ENCODE measurements at regions not wholly inside any gene's neighbourhood (a gene's known extent, or its start where the extent isn't known, plus 50 kb on each side); places are given as distances from the start of the nearest gene placed in this dataset.
"Not testable (repeated sequence)": the region's sequence is repeated elsewhere in the genome, so short reads cannot be mapped to it uniquely, and the experiment has no call there.

DNA sequence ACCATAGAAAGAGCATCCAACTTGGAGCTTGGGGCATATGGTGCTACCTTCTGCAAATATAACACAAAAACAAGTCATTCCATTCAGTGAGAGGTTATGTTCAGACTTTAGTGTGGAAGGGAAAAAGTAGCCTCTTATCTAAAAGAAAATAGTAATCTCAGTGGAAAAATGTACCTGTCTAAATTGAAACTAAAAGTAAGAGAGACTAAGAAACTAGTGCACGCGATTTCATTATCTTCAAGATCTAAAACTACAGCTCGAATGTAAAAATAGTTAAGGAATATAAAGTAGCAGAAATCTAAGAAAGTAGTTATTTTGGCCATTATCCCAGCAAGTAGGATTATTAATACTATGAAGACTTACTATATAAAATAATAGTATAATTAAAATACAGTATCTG, 233.0 kb upstream of the PPP1R3A start:
- H3K4me3 ChIP-seq: no peak overlapping the region
- peaks cover 20% of the 10 kb centered on the region for H3K4me1 ChIP-seq
- TF ChIP-seq, protein P1, sequence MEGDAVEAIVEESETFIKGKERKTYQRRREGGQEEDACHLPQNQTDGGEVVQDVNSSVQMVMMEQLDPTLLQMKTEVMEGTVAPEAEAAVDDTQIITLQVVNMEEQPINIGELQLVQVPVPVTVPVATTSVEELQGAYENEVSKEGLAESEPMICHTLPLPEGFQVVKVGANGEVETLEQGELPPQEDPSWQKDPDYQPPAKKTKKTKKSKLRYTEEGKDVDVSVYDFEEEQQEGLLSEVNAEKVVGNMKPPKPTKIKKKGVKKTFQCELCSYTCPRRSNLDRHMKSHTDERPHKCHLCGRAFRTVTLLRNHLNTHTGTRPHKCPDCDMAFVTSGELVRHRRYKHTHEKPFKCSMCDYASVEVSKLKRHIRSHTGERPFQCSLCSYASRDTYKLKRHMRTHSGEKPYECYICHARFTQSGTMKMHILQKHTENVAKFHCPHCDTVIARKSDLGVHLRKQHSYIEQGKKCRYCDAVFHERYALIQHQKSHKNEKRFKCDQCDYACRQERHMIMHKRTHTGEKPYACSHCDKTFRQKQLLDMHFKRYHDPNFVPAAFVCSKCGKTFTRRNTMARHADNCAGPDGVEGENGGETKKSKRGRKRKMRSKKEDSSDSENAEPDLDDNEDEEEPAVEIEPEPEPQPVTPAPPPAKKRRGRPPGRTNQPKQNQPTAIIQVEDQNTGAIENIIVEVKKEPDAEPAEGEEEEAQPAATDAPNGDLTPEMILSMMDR (IDR thresholded peaks at IDR 0.05): no peak
- ATAC-seq (no peak), DNase-seq (no peak)
- H3K9me3 ChIP-seq: no peaks in the 10 kb centered on the region
- WGBS, 3 donors: 90 to 93% (median 91%) methylated on average over 3 of the region's 3 CpGs
- H3K36me3 ChIP-seq (ENCODE audit: insufficient read depth in 1 of 2, low read depth in 1 of 2): no peaks in the 10 kb centered on the region
- no peaks in the 10 kb centered on the region for H3K27me3 ChIP-seq (ENCODE audit: insufficient read depth in 3 of 3, low read length in 2 of 3)
- H3K27ac ChIP-seq: no peak overlapping the region
- intact Hi-C loops (cut with DNase I): no loop called here

DNA sequence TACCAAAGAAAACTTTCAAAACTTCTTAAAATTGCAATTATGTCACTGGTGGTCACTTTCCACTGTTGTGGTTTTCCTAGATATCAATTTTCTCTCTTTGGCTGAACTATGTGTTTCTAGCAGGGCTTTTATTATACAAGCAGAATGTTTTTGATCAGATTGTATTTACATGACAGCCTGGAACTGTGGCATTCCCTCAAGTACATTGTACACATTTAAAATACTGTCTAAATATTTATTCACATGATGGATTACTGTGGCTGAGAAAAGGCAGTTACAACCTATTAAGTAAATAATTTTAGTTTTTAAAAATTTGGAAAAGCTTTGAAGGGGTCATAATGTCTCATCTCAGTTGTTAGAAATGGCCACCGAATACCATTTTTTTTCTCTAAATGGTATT, 231.9 kb upstream of the PPP1R3A start:
- TF ChIP-seq, protein P1 (IDR thresholded peaks at IDR 0.05): no peak
- H3K9me3 ChIP-seq: no peaks in the 10 kb centered on the region
- H3K27me3 ChIP-seq (ENCODE audit: insufficient read depth in 3 of 3, low read length in 2 of 3): no peaks in the 10 kb centered on the region
- no peak overlapping the region for H3K4me3 ChIP-seq
- intact Hi-C loops (cut with DNase I): no loop called here
- WGBS, 3 donors: 80 to 95% (median 91%) methylated on average over 1 of the region's 1 CpG
- DNase-seq (no peak), ATAC-seq (no peak)
- H3K27ac ChIP-seq: no peak overlapping the region
- H3K36me3 ChIP-seq (ENCODE audit: insufficient read depth in 1 of 2, low read depth in 1 of 2): no peaks in the 10 kb centered on the region
- H3K4me1 ChIP-seq: peaks cover 16% of the 10 kb centered on the region

DNA sequence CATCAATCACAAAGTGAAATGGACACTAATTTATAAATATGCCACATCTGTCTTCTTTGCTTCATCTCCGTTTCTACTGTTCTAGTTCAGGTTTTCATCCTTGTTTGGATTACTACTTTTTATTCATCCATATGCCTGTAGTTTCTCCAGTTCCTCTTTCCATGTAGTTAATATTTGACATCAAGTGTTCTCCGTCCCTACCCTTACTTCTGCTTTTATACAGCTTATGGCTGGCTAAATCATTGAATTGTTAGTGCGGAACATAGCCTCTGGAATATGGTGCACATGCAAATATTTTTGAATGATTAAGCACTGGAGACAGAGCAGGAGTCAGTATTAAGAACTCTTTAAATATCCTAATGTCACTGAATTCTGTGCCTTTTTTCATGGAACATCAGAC, 230.0 kb upstream of the PPP1R3A start:
- Histone ChIP-seq H3K36me3 (ENCODE audit: insufficient read depth in 1 of 2, low read depth in 1 of 2) (no peaks in the 10 kb centered on the region), H3K27me3 (ENCODE audit: insufficient read depth in 3 of 3, low read length in 2 of 3) (no peaks in the 10 kb centered on the region), H3K4me3 (no peak overlapping the region), H3K4me1 (peaks cover under 1% of the 10 kb centered on the region), H3K27ac (no peak overlapping the region), H3K9me3 (no peaks in the 10 kb centered on the region)
- WGBS, 3 donors: 77 to 78% (median 78%) methylated on average over 3 of the region's 3 CpGs
- no peak for ATAC-seq
- TF ChIP-seq, protein P1 (IDR thresholded peaks at IDR 0.05): no peak
- no peak for DNase-seq
- intact Hi-C loops (cut with DNase I): no loop called here

DNA sequence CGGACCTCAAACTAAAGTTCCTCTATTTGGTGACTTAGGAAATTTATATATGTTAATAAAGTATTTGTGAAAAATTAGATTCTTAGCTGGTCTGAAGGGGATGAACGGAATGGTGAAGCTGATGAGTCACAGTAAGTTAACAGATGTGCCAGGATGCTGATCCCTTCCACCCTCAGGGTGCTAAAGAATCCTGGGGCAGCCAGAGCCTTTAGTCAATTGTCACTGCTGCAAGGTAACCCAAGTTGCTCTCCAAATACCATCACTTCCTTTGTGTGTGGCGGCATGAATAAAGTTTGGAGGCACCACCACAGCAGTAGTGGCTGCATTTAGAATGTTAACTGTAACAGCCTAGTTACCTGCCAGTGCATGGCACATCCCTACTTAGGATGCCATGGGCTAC, 222.6 kb upstream of the PPP1R3A start:
- no peaks in the 10 kb centered on the region for H3K4me1 ChIP-seq
- ATAC-seq: no peak
- WGBS, 3 donors: 68 to 77% (median 71%) methylated on average over 3 of the region's 3 CpGs

DNA sequence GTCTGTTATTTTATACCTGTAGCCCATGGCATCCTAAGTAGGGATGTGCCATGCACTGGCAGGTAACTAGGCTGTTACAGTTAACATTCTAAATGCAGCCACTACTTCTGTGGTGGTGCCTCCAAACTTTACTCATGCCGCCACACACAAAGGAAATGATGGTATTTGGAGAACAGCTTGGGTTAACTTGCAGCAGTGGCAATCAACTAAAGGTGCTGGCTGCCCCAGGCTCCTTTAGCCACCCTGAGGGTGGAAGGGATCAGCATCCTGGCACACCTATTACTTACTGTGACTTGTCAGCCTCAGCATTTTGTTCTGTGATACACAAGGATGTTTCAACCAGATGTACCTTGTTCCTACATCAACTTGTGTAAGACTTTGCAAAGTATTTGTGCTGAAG, 221.8 kb upstream of the PPP1R3A start:
- H3K36me3 ChIP-seq (ENCODE audit: insufficient read depth in 1 of 2, low read depth in 1 of 2): no peaks in the 10 kb centered on the region
- ATAC-seq: no peak
- DNase-seq: no peak
- TF ChIP-seq, protein P1 (IDR thresholded peaks at IDR 0.05): no peak
- H3K4me1 ChIP-seq: no peaks in the 10 kb centered on the region
- intact Hi-C loops (cut with DNase I): no loop called here
- no peaks in the 10 kb centered on the region for H3K9me3 ChIP-seq
- H3K27ac ChIP-seq: no peak overlapping the region
- H3K4me3 ChIP-seq: no peak overlapping the region
- WGBS, 3 donors: 96 to 100% (median 98%) methylated on average over 1 of the region's 1 CpG
- no peaks in the 10 kb centered on the region for H3K27me3 ChIP-seq (ENCODE audit: insufficient read depth in 3 of 3, low read length in 2 of 3)

More for the DNA sequence above, 222.6 kb upstream of the PPP1R3A start:
- TF ChIP-seq, protein P1 (IDR thresholded peaks at IDR 0.05): no peak
- Histone ChIP-seq H3K27me3 (ENCODE audit: insufficient read depth in 3 of 3, low read length in 2 of 3) (no peaks in the 10 kb centered on the region), H3K9me3 (no peaks in the 10 kb centered on the region), H3K36me3 (ENCODE audit: insufficient read depth in 1 of 2, low read depth in 1 of 2) (no peaks in the 10 kb centered on the region), H3K4me3 (no peak overlapping the region), H3K27ac (no peak overlapping the region)
- intact Hi-C loops (cut with DNase I): no loop called here
- DNase-seq: no peak

DNA sequence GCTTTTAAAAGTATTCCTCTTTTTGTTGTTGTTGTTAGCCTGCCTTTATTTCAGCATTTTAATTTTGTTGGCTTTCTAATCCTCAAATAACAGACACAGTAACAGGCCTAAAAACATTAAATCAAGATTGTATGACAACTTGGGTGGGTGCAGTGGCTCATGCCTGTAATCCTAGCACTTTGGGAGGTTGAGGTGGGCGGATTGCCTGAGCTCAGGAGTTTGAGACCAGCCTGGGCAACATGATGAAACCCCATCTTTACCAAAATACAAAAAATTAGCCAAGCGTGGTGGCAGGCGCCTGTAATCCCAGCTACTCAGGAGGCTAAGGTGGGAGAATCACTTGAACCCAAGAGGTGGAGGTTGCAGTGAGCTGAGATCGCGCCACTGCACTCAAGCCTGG, 220.9 kb upstream of the PPP1R3A start:
- ATAC-seq; intact Hi-C loops (cut with DNase I): not testable (repeated sequence)
- WGBS, 3 donors: 92 to 97% (median 93%) methylated on average over 5 of the region's 5 CpGs

More for the DNA sequence above, 220.9 kb upstream of the PPP1R3A start:
- H3K27me3 ChIP-seq (ENCODE audit: insufficient read depth in 3 of 3, low read length in 2 of 3); H3K9me3 ChIP-seq; H3K36me3 ChIP-seq (ENCODE audit: insufficient read depth in 1 of 2, low read depth in 1 of 2); DNase-seq; H3K4me1 ChIP-seq; H3K27ac ChIP-seq; H3K4me3 ChIP-seq: not testable (repeated sequence)

Measured in psoas muscle (tissue), 7 donors.